GM23338 (cell line): ENCODE measurements at regions not wholly inside any gene's neighbourhood (a gene's known extent, or its start where the extent isn't known, plus 50 kb on each side); places are given as distances from the start of the nearest gene placed in this dataset.

ENCODE experiments used
- ATAC-seq: fragments of 200-7000 bp; cut with Tn5 transposase; 3 replicates; pipeline ENCODE4 v1.9.1; 2020
- DNase-seq: peaks from one replicate; pipeline ENCODE4 v3.0.0-alpha.2; 2015; ENCODE audit warnings: low spot score
- H2AFZ ChIP-seq: fragments of 200-600 bp; sonication (generic); 2 replicates; pipeline ENCODE4 v1.8.0; 2016; ENCODE audit warnings: antibody characterized with exemption, mild to moderate bottlenecking, moderate library complexity
- H3F3A ChIP-seq: fragments of 200-600 bp; sonication (generic); replicated peaks from 2 replicates; pipeline ENCODE4 v1.8.0; 2017; ENCODE audit warnings: antibody characterized with exemption, mixed run types, low read depth
- H3K27ac ChIP-seq: fragments of 200-600 bp; sonication (generic); 2 replicates; pipeline ENCODE4 v1.6.1; 2016; ENCODE audit warnings: low read depth
- H3K27me3 ChIP-seq: fragments of 200-600 bp; sonication (generic); 2 replicates; pipeline ENCODE4 v1.8.0; 2016; ENCODE audit warnings: mild to moderate bottlenecking, mixed run types, moderate library complexity; ENCODE audit not compliant: insufficient read depth
- H3K36me3 ChIP-seq: fragments of 200-600 bp; sonication (generic); 2 replicates; pipeline ENCODE4 v1.8.0; 2016; ENCODE audit warnings: mild to moderate bottlenecking; ENCODE audit not compliant: insufficient read depth
- H3K4me1 ChIP-seq: fragments of 200-600 bp; sonication (generic); 2 replicates; pipeline ENCODE4 v1.8.0; 2016; ENCODE audit warnings: mild to moderate bottlenecking, moderate library complexity; ENCODE audit not compliant: insufficient read depth
- H3K4me2 ChIP-seq: fragments of 200-600 bp; sonication (generic); 2 replicates; pipeline ENCODE4 v1.7.1; 2017; ENCODE audit warnings: mixed run types
- H3K4me3 ChIP-seq: fragments of 200-600 bp; sonication (generic); 2 replicates; pipeline ENCODE4 v1.6.1; 2016; ENCODE audit warnings: mixed run types
- H3K79me2 ChIP-seq: fragments of 200-600 bp; sonication (generic); replicated peaks from 2 replicates; pipeline ENCODE4 v1.8.0; 2017; ENCODE audit warnings: mild to moderate bottlenecking; ENCODE audit not compliant: insufficient read depth
- H3K9me2 ChIP-seq: fragments of 200-600 bp; sonication (generic); 2 replicates; pipeline ENCODE4 v1.8.0; 2017; ENCODE audit not compliant: insufficient read depth
- H4K20me1 ChIP-seq: fragments of 200-600 bp; sonication (generic); replicated peaks from 2 replicates; pipeline ENCODE4 v1.8.0; 2017; ENCODE audit warnings: mild to moderate bottlenecking; ENCODE audit not compliant: insufficient read depth
- H3K27ac Mint-ChIP-seq: 2 replicates; pipeline ENCODE4 v1.8.0; 2020; ENCODE audit warnings: inconsistent platforms, mild to moderate bottlenecking, moderate library complexity, mixed read lengths
- H3K27me3 Mint-ChIP-seq: 3 replicates; pipeline ENCODE4 v1.8.0; 2022; ENCODE audit warnings: low read depth, mild to moderate bottlenecking, moderate library complexity, mixed read lengths, inconsistent platforms; ENCODE audit not compliant: insufficient read depth, poor library complexity
- H3K36me3 Mint-ChIP-seq: 3 replicates; pipeline ENCODE4 v1.8.0; 2021; ENCODE audit warnings: low read depth, mild to moderate bottlenecking, inconsistent platforms, moderate library complexity, mixed read lengths
- H3K4me1 Mint-ChIP-seq: 3 replicates; pipeline ENCODE4 v1.8.0; 2020; ENCODE audit warnings: mild to moderate bottlenecking, inconsistent platforms, mixed read lengths
- H3K4me3 Mint-ChIP-seq: 3 replicates; pipeline ENCODE4 v1.8.0; 2021; ENCODE audit warnings: moderate library complexity, mild to moderate bottlenecking, inconsistent platforms, mixed read lengths
- H3K9me3 Mint-ChIP-seq: 3 replicates; pipeline ENCODE4 v1.8.0; 2020; ENCODE audit warnings: moderate library complexity, mild to moderate bottlenecking, inconsistent platforms, mixed read lengths
- CREB1 ChIP-seq: fragments of 250-450 bp; sonication (Bioruptor Pico); IDR thresholded peaks from 2 replicates; pipeline ENCODE4 v1.5.0; 2020; ENCODE audit warnings: low read depth, mild to moderate bottlenecking, moderate library complexity
- EZH2 ChIP-seq: fragments of 200-600 bp; sonication (generic); IDR thresholded peaks from one replicate; pipeline ENCODE4 v1.8.0; 2017; ENCODE audit warnings: antibody characterized with exemption, mild to moderate bottlenecking, low read depth; ENCODE audit not compliant: unreplicated experiment
- EZH2phosphoT487 ChIP-seq: fragments of 200-600 bp; sonication (generic); IDR thresholded peaks from one replicate; pipeline ENCODE4 v1.8.1; 2018; ENCODE audit warnings: antibody characterized with exemption; ENCODE audit not compliant: unreplicated experiment
- JUNB ChIP-seq: IDR thresholded peaks from one replicate; pipeline ENCODE4 v1.6.1; 2016; ENCODE audit warnings: antibody characterized with exemption; ENCODE audit not compliant: unreplicated experiment
- POLR2AphosphoS5 ChIP-seq: IDR thresholded peaks from 2 replicates; pipeline ENCODE4 v1.6.1; 2016; ENCODE audit warnings: antibody characterized with exemption, low read depth
- STAT1 ChIP-seq: IDR thresholded peaks from one replicate; pipeline ENCODE4 v1.6.1; 2016; ENCODE audit warnings: antibody characterized with exemption; ENCODE audit not compliant: unreplicated experiment
- ZNF114 ChIP-seq: fragments of 250-450 bp; sonication (Bioruptor Pico); IDR thresholded peaks from 2 replicates; pipeline ENCODE4 v1.5.0; 2020; ENCODE audit warnings: mild to moderate bottlenecking, moderate library complexity
- ZNF331 ChIP-seq: fragments of 250-450 bp; sonication (Bioruptor Pico); IDR thresholded peaks from 2 replicates; pipeline ENCODE4 v1.5.0; 2020; ENCODE audit warnings: low read depth, mild to moderate bottlenecking, moderate library complexity
- TF ChIP-seq, protein P1 (sequence below), 2 experiments: fragments of 200-600 bp in 1 of 2; sonication (generic) in 1 of 2; conservative IDR thresholded peaks; 2 replicates each; pipeline versions ENCODE4 v1.5.1 to v1.6.1; 2016 to 2017; ENCODE audit warnings: antibody characterized with exemption in 2 of 2, low read depth in 2 of 2, mild to moderate bottlenecking in 2 of 2, moderate library complexity in 1 of 2
- TF ChIP-seq, protein P2 (sequence below): IDR thresholded peaks from one replicate; pipeline ENCODE4 v1.6.1; 2018; ENCODE audit warnings: antibody characterized with exemption; ENCODE audit not compliant: unreplicated experiment
- TF ChIP-seq, protein P3 (sequence below): IDR thresholded peaks from 2 replicates; pipeline ENCODE4 v1.6.1; 2016; ENCODE audit warnings: antibody characterized with exemption

DNA sequence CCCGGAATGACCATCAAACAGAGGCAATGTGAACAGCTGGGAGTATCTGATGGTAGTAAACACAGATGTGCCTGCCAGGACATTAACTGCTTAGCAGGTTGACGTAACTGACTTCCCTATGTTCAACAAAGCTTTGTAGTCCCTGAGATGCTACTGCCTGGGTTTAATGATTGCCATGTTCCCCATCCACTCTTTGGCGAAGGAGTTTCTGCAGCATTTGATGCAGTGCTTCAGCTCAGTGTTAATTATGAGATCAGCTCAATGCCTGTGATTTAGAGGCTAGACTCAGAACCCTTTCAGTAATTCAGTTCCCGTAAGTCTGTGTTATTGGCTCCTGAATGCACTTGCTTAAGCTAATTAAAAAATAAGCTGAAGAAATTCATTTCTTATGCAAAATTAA lies 547.3 kb upstream of the ZNF608 start:
- no peak for DNase-seq
- Histone ChIP-seq H3K27ac (no peak overlapping the region), H3K4me3 (no peak overlapping the region), H3K9me2 (peaks cover 4% of the 10 kb centered on the region; the same call in 1 of the 2 replicates), H3K27me3 (no peaks in the 10 kb centered on the region), H2AFZ (no peak overlapping the region), H3F3A (no peaks in the 10 kb centered on the region), H3K79me2 (no peaks in the 10 kb centered on the region), H3K36me3 (no peaks in the 10 kb centered on the region), H4K20me1 (no peaks in the 10 kb centered on the region), H3K4me2 (no peak overlapping the region), H3K4me1 (peaks cover 8% of the 10 kb centered on the region)
- Mint-ChIP-seq H3K9me3 (no peaks in the 10 kb centered on the region), H3K27me3 (peaks cover 1% of the 10 kb centered on the region), H3K27ac (no peak overlapping the region), H3K36me3 (no peaks in the 10 kb centered on the region), H3K4me1 (peaks cover 26% of the 10 kb centered on the region), H3K4me3 (no peak overlapping the region)
- no peak for ATAC-seq
- TF ChIP-seq, protein P1, sequence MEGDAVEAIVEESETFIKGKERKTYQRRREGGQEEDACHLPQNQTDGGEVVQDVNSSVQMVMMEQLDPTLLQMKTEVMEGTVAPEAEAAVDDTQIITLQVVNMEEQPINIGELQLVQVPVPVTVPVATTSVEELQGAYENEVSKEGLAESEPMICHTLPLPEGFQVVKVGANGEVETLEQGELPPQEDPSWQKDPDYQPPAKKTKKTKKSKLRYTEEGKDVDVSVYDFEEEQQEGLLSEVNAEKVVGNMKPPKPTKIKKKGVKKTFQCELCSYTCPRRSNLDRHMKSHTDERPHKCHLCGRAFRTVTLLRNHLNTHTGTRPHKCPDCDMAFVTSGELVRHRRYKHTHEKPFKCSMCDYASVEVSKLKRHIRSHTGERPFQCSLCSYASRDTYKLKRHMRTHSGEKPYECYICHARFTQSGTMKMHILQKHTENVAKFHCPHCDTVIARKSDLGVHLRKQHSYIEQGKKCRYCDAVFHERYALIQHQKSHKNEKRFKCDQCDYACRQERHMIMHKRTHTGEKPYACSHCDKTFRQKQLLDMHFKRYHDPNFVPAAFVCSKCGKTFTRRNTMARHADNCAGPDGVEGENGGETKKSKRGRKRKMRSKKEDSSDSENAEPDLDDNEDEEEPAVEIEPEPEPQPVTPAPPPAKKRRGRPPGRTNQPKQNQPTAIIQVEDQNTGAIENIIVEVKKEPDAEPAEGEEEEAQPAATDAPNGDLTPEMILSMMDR (conservative IDR thresholded peaks at IDR 0.05; ENCODE audit: low read depth in 2 of 2) = no peak
- TF ChIP-seq POLR2AphosphoS5 (no peak), CREB1 (CRISPR knock-in tag) (no peak), EZH2 (no peak), ZNF114 (CRISPR knock-in tag) (no peak), JUNB (no peak), ZNF331 (no peak), STAT1 (no peak)
- TF ChIP-seq, protein P2, sequence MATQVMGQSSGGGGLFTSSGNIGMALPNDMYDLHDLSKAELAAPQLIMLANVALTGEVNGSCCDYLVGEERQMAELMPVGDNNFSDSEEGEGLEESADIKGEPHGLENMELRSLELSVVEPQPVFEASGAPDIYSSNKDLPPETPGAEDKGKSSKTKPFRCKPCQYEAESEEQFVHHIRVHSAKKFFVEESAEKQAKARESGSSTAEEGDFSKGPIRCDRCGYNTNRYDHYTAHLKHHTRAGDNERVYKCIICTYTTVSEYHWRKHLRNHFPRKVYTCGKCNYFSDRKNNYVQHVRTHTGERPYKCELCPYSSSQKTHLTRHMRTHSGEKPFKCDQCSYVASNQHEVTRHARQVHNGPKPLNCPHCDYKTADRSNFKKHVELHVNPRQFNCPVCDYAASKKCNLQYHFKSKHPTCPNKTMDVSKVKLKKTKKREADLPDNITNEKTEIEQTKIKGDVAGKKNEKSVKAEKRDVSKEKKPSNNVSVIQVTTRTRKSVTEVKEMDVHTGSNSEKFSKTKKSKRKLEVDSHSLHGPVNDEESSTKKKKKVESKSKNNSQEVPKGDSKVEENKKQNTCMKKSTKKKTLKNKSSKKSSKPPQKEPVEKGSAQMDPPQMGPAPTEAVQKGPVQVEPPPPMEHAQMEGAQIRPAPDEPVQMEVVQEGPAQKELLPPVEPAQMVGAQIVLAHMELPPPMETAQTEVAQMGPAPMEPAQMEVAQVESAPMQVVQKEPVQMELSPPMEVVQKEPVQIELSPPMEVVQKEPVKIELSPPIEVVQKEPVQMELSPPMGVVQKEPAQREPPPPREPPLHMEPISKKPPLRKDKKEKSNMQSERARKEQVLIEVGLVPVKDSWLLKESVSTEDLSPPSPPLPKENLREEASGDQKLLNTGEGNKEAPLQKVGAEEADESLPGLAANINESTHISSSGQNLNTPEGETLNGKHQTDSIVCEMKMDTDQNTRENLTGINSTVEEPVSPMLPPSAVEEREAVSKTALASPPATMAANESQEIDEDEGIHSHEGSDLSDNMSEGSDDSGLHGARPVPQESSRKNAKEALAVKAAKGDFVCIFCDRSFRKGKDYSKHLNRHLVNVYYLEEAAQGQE = no peak
- TF ChIP-seq, protein P3, sequence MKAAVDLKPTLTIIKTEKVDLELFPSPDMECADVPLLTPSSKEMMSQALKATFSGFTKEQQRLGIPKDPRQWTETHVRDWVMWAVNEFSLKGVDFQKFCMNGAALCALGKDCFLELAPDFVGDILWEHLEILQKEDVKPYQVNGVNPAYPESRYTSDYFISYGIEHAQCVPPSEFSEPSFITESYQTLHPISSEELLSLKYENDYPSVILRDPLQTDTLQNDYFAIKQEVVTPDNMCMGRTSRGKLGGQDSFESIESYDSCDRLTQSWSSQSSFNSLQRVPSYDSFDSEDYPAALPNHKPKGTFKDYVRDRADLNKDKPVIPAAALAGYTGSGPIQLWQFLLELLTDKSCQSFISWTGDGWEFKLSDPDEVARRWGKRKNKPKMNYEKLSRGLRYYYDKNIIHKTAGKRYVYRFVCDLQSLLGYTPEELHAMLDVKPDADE = no peak

DNA sequence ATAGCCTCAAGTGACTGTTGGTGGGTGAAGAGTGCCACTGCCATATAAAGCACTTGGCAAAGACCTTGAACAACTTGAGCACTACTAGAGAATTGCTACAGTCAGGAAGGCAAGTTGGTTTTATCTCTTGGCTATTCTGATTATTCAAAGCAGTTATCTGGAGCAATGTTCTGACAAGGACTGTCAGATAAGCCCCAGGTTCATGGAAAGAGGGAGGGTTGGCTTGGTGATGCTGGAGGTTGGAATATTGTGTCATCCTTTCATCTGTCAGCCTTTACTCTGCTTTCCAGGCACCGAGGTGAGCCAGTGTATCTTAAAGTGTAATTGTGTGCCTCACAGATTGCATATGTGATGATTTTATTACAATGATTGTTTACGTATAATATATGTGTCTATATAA lies 548.4 kb upstream of the ZNF608 start:
- TF ChIP-seq JUNB (no peak), ZNF114 (CRISPR knock-in tag) (no peak), EZH2phosphoT487 (no peak), POLR2AphosphoS5 (no peak)
- Histone ChIP-seq H3K9me2 (no peaks in the 10 kb centered on the region), H3K27me3 (no peaks in the 10 kb centered on the region), H2AFZ (no peak overlapping the region), H4K20me1 (no peaks in the 10 kb centered on the region), H3K79me2 (no peaks in the 10 kb centered on the region), H3K4me1 (peaks cover 15% of the 10 kb centered on the region), H3K4me2 (no peak overlapping the region), H3K4me3 (no peak overlapping the region), H3K36me3 (no peaks in the 10 kb centered on the region), H3K27ac (no peak overlapping the region), H3F3A (no peaks in the 10 kb centered on the region)
- no peak overlapping the region for H3K4me3 Mint-ChIP-seq
- peaks cover 31% of the 10 kb centered on the region for H3K4me1 Mint-ChIP-seq
- H3K27ac Mint-ChIP-seq = no peak overlapping the region
- no peaks in the 10 kb centered on the region for H3K9me3 Mint-ChIP-seq
- peaks cover 1% of the 10 kb centered on the region for H3K27me3 Mint-ChIP-seq
- DNase-seq = no peak
- ATAC-seq = no peak
- no peaks in the 10 kb centered on the region for H3K36me3 Mint-ChIP-seq
